RWPE2 (cell line): ENCODE measurements at regions not wholly inside any gene's neighbourhood (a gene's known extent, or its start where the extent isn't known, plus 50 kb on each side); places are given as distances from the start of the nearest gene placed in this dataset.

Experiments
- ATAC-seq: fragments of 200-7000 bp; cut with Tn5 transposase; 3 replicates; pipeline ENCODE4 v1.9.1; 2021; ENCODE audit warnings: low read depth
- DNase-seq: peaks from one replicate; pipeline ENCODE4 v3.0.0-alpha.2; 2020; ENCODE audit warnings: low spot score
- H3K27ac ChIP-seq: fragments of 450-650 bp; 2 replicates; pipeline ENCODE4 v1.5.1; 2017; ENCODE audit warnings: mild to moderate bottlenecking; ENCODE audit not compliant: poor library complexity, severe bottlenecking
- H3K27me3 ChIP-seq: fragments of 250-450 bp; sonication (Bioruptor Pico); 2 replicates; pipeline ENCODE4 v1.5.1; 2021; ENCODE audit warnings: mild to moderate bottlenecking, moderate library complexity; ENCODE audit not compliant: insufficient read depth, poor library complexity, severe bottlenecking
- H3K36me3 ChIP-seq: fragments of 250-450 bp; sonication (Bioruptor Pico); 2 replicates; pipeline ENCODE4 v1.5.1; 2020; ENCODE audit warnings: low read depth, mild to moderate bottlenecking, moderate library complexity
- H3K4me1 ChIP-seq: fragments of 250-450 bp; sonication (Bioruptor Pico); 2 replicates; pipeline ENCODE4 v1.5.1; 2021; ENCODE audit warnings: mild to moderate bottlenecking, moderate library complexity; ENCODE audit not compliant: insufficient read depth, poor library complexity, severe bottlenecking
- H3K4me3 ChIP-seq: fragments of 250-450 bp; sonication (Bioruptor Pico); 2 replicates; pipeline ENCODE4 v1.5.1; 2021; ENCODE audit warnings: mild to moderate bottlenecking, moderate library complexity; ENCODE audit not compliant: severe bottlenecking
- H3K9me3 ChIP-seq: fragments of 250-450 bp; sonication (Bioruptor Pico); 2 replicates; pipeline ENCODE4 v1.5.1; 2021; ENCODE audit warnings: mild to moderate bottlenecking, moderate library complexity; ENCODE audit not compliant: severe bottlenecking
- CTCF ChIP-seq: fragments of 450-650 bp; IDR thresholded peaks from one replicate; pipeline ENCODE4 v1.5.1; 2017; ENCODE audit warnings: mild to moderate bottlenecking, moderate library complexity; ENCODE audit not compliant: poor library complexity, severe bottlenecking

- H3K27ac ChIP-seq: no peak overlapping the region
- H3K4me3 ChIP-seq: no peak overlapping the region
- H3K4me1 ChIP-seq: no peaks in the 10 kb centered on the region
- H3K27me3 ChIP-seq: no peaks in the 10 kb centered on the region
- DNase-seq: no peak
- H3K36me3 ChIP-seq: no peaks in the 10 kb centered on the region
- no peak for TF ChIP-seq CTCF
- no peak for ATAC-seq
- no peaks in the 10 kb centered on the region for H3K9me3 ChIP-seq
These were observed 442.2 kb upstream of the FRG1 start for GRCh38 chr4:189498457-189498856.

- H3K4me1 ChIP-seq: no peaks in the 10 kb centered on the region
- H3K9me3 ChIP-seq: no peaks in the 10 kb centered on the region
- ATAC-seq (no peak), DNase-seq (no peak)
- no peak for TF ChIP-seq CTCF
- no peak overlapping the region for H3K27ac ChIP-seq
- H3K27me3 ChIP-seq: no peaks in the 10 kb centered on the region
- H3K4me3 ChIP-seq: no peak overlapping the region
- H3K36me3 ChIP-seq: no peaks in the 10 kb centered on the region
These were observed 441.0 kb upstream of the FRG1 start for GRCh38 chr4:189499696-189500095.

DNA sequence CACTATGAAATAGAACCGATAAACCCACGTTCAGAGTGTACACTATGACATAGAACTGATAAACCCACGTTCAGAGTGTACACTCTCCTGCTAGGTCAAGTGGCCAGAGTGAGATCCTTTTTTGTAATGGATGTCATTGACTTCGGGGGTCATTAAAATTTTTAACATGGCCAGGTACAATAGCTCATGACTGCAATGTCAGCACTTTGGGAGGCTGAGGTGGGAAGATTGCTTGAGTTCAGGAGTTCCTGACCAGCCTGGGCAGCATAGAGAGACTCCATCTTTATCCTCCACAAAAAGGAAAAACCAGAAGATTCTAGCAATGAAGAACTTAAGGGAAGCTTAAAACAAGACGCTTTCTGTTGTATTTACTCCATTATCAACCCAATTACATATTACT lies 439.7 kb upstream of the FRG1 start:
- H3K9me3 ChIP-seq: no peaks in the 10 kb centered on the region
- no peak overlapping the region for H3K27ac ChIP-seq
- no peaks in the 10 kb centered on the region for H3K36me3 ChIP-seq
- H3K4me1 ChIP-seq: no peaks in the 10 kb centered on the region
- ATAC-seq (no peak), DNase-seq (no peak)
- no peak for TF ChIP-seq CTCF
- H3K27me3 ChIP-seq: no peaks in the 10 kb centered on the region
- no peak overlapping the region for H3K4me3 ChIP-seq

- Histone ChIP-seq H3K27me3 (no peaks in the 10 kb centered on the region), H3K36me3 (no peaks in the 10 kb centered on the region), H3K9me3 (no peaks in the 10 kb centered on the region), H3K4me3 (no peak overlapping the region), H3K27ac (no peak overlapping the region), H3K4me1 (no peaks in the 10 kb centered on the region)
- DNase-seq (no peak), ATAC-seq (no peak)
- TF ChIP-seq CTCF: no peak
These were observed 437.7 kb upstream of the FRG1 start for GRCh38 chr4:189502841-189503435.

- TF ChIP-seq CTCF: no peak
- no peaks in the 10 kb centered on the region for H3K36me3 ChIP-seq
- no peak for ATAC-seq
- no peaks in the 10 kb centered on the region for H3K4me1 ChIP-seq
- H3K4me3 ChIP-seq: no peak overlapping the region
- DNase-seq: no peak
- no peak overlapping the region for H3K27ac ChIP-seq
- H3K9me3 ChIP-seq: peaks cover 3% of the 10 kb centered on the region
- no peaks in the 10 kb centered on the region for H3K27me3 ChIP-seq
These were observed 436.5 kb upstream of the FRG1 start for GRCh38 chr4:189504220-189504619.
